Endothelial cell of umbilical vein (primary cell): ENCODE measurements at regions not wholly inside any gene's neighbourhood (a gene's known extent, or its start where the extent isn't known, plus 50 kb on each side); places are given as distances from the start of the nearest gene placed in this dataset.

Source experiments
- BruUV-seq: library from RNA; stranded (reverse); fragments of 400-500 nt; replicated peaks from 2 replicates; lab custom pipeline; 2021; lab: Mats Ljungman, UMichigan
- CTCF ChIA-PET: fragments of 300-600, 350-600 bp; sonication (Branson Sonifier 250); formaldehyde crosslinking; loops from one replicate; lab custom pipeline; 2021; ENCODE audit warnings: antibody characterized with exemption, inconsistent platforms; lab: Charles Lee
- POLR2A ChIA-PET: fragments of 300-600, 350-600 bp; sonication (Branson Sonifier 250); formaldehyde crosslinking; loops from one replicate; lab custom pipeline; 2021; ENCODE audit warnings: antibody characterized with exemption, inconsistent platforms; lab: Charles Lee
- DNase-seq: peaks from one replicate; pipeline ENCODE4 v3.0.0-alpha.2; 2011; ENCODE audit warnings: low read depth, low spot score
- FAIRE-seq: peaks from 2 replicates; lab custom pipeline; 2011; peaks lifted over from hg19 to GRCh38; lab: Jason Lieb, UNC
- H2AFZ ChIP-seq: 2 replicates; pipeline ENCODE4 v1.6.0; 2012; ENCODE audit warnings: low read depth, low read length, control low read depth, inconsistent platforms
- H3K27ac ChIP-seq: 2 replicates; pipeline ENCODE4 v1.5.1; 2011; ENCODE audit warnings: low read depth, mild to moderate bottlenecking, control low read depth, low read length, moderate library complexity; ENCODE audit not compliant: insufficient read depth
- H3K27me3 ChIP-seq, 2 experiments: 2 replicates each; pipeline versions ENCODE4 v1.6.0 to v1.6.1; 2011; ENCODE audit warnings: low read length in 2 of 2, mixed read lengths in 1 of 2; ENCODE audit not compliant: control insufficient read depth in 2 of 2, insufficient read depth in 2 of 2
- H3K36me3 ChIP-seq, 2 experiments: 2 replicates in 1 of 2; 3 replicates in 1 of 2; pipeline ENCODE4 v1.5.1; 2011; ENCODE audit warnings: low read length in 2 of 2, mild to moderate bottlenecking in 1 of 2, moderate library complexity in 1 of 2; ENCODE audit not compliant: control insufficient read depth in 2 of 2, insufficient read depth in 2 of 2; ENCODE audit errors: extremely low read depth in 1 of 2
- H3K4me1 ChIP-seq: 3 replicates; pipeline ENCODE4 v1.5.1; 2011; ENCODE audit warnings: mild to moderate bottlenecking, low read length; ENCODE audit not compliant: control insufficient read depth, insufficient read depth; ENCODE audit errors: extremely low read depth
- H3K4me2 ChIP-seq: 2 replicates; pipeline ENCODE4 v1.6.1; 2011; ENCODE audit warnings: low read length, control low read depth, mixed read lengths; ENCODE audit not compliant: insufficient read depth
- H3K4me3 ChIP-seq, 3 experiments: fragments of 200-600 bp in 1 of 3; sonication (generic), shearing (Covaris generic) in 1 of 3; replicated peaks in 1 of 3; 2 replicates each; pipeline ENCODE4 v1.5.1; 2011 to 2016; ENCODE audit warnings: control low read depth in 3 of 3, low read length in 3 of 3, mild to moderate bottlenecking in 2 of 3, inconsistent platforms in 1 of 3, low read depth in 1 of 3, moderate library complexity in 1 of 3; ENCODE audit not compliant: insufficient read depth in 1 of 3
- H3K79me2 ChIP-seq: 2 replicates; pipeline ENCODE4 v1.6.0; 2012; ENCODE audit warnings: low read length, inconsistent platforms; ENCODE audit not compliant: control insufficient read depth, insufficient read depth
- H3K9ac ChIP-seq: replicated peaks from 2 replicates; pipeline ENCODE3; 2011; ENCODE audit warnings: low read length, control low read depth; ENCODE audit not compliant: insufficient read depth; ENCODE audit errors: extremely low read depth
- H3K9me1 ChIP-seq: replicated peaks from 3 replicates; pipeline ENCODE4 v1.6.0; 2011; ENCODE audit warnings: mild to moderate bottlenecking, low read length; ENCODE audit not compliant: control insufficient read depth, insufficient read depth; ENCODE audit errors: extremely low read depth
- H3K9me3 ChIP-seq: replicated peaks from 2 replicates; pipeline ENCODE4 v1.5.1; 2012; ENCODE audit warnings: low read length, inconsistent platforms; ENCODE audit not compliant: control insufficient read depth, insufficient read depth
- H4K20me1 ChIP-seq: replicated peaks from 2 replicates; pipeline ENCODE3; 2011; ENCODE audit warnings: mild to moderate bottlenecking, low read length; ENCODE audit not compliant: control insufficient read depth, insufficient read depth; ENCODE audit errors: extremely low read depth
- CTCF ChIP-seq, 2 donors: IDR thresholded peaks; 1 replicate in 1 of 2; 2 replicates in 1 of 2; pipeline ENCODE4 v1.5.1; 2011; ENCODE audit warnings: low read length in 2 of 2, mild to moderate bottlenecking in 2 of 2, moderate library complexity in 2 of 2, control low read depth in 1 of 2, inconsistent platforms in 1 of 2, low read depth in 1 of 2; ENCODE audit not compliant: insufficient read depth in 1 of 2; ENCODE audit errors: extremely low read depth in 1 of 2
- EZH2 ChIP-seq: IDR thresholded peaks from 2 replicates; pipeline ENCODE4 v1.6.1; 2012; ENCODE audit warnings: borderline replicate concordance, low read depth, mild to moderate bottlenecking, moderate library complexity, low read length, inconsistent platforms; ENCODE audit not compliant: severe bottlenecking
- FOS ChIP-seq: IDR thresholded peaks from 2 replicates; pipeline ENCODE4 v1.6.1; 2011; ENCODE audit warnings: mild to moderate bottlenecking, low read length, moderate library complexity, borderline replicate concordance; ENCODE audit not compliant: insufficient read depth
- GATA2 ChIP-seq: IDR thresholded peaks from 2 replicates; pipeline ENCODE4 v1.7.0; 2011; ENCODE audit warnings: low read depth, mild to moderate bottlenecking, moderate library complexity, mixed read lengths, low read length; ENCODE audit not compliant: insufficient read length, insufficient read depth
- JUN ChIP-seq: IDR thresholded peaks from 2 replicates; pipeline ENCODE4 v1.6.1; 2011; ENCODE audit warnings: borderline replicate concordance, low read depth; ENCODE audit not compliant: insufficient read length, insufficient read depth
- MYC ChIP-seq: IDR thresholded peaks from one replicate; pipeline ENCODE4 v1.6.1; 2011; ENCODE audit warnings: mild to moderate bottlenecking, low read depth, low read length
- POLR2A ChIP-seq: IDR thresholded peaks from 2 replicates; pipeline ENCODE4 v1.6.1; 2012; ENCODE audit warnings: low read depth, mild to moderate bottlenecking, control low read depth, low read length
- POLR2AphosphoS5 ChIP-seq: IDR thresholded peaks from 2 replicates; pipeline ENCODE4 v1.6.1; 2012; ENCODE audit warnings: low read depth, mild to moderate bottlenecking, control low read depth, low read length, moderate library complexity; ENCODE audit not compliant: insufficient read depth
- dilution Hi-C: fragments of 300-500 bp; cut with MboI; formaldehyde crosslinking; loops from one replicate; pipeline ENCODE4 v1.15.0; 2019; ENCODE audit warnings: low sequenced_read_pairs; ENCODE audit not compliant: extremely low pct_ligation_motif_present
- intact Hi-C: fragments of 100-400 bp; cut with micrococcal nuclease; formaldehyde crosslinking; loops from one replicate; pipeline ENCODE4 v1.10.0; 2022
- TF ChIP-seq, protein P1 (sequence below): IDR thresholded peaks from 2 replicates; pipeline ENCODE4 v1.6.1; 2011; ENCODE audit not compliant: insufficient read depth, insufficient read length

- Histone ChIP-seq H3K9ac (no peak overlapping the region), H3K79me2 (no peaks in the 10 kb centered on the region), H3K27ac (no peak overlapping the region), H3K4me2 (no peak overlapping the region), H3K36me3 (no peaks in the 10 kb centered on the region), H3K27me3 (no peaks in the 10 kb centered on the region), H3K4me3 (no peak overlapping the region), H4K20me1 (no peaks in the 10 kb centered on the region), H3K4me1 (no peaks in the 10 kb centered on the region), H3K9me1 (no peaks in the 10 kb centered on the region), H2AFZ (no peak overlapping the region), H3K9me3 (no peaks in the 10 kb centered on the region)
- FAIRE-seq (no peak), DNase-seq (no peak)
- CTCF ChIA-PET, result no interaction called here
- POLR2A ChIA-PET, result no interaction called here
- TF ChIP-seq JUN (no peak), EZH2 (no peak), CTCF (IDR thresholded peaks at IDR 0.05; ENCODE audit: extremely low read depth in 1 of 2, insufficient read depth in 1 of 2, low read depth in 1 of 2, low read length in 2 of 2) (no peak)
- BruUV-seq, result no TSS peak
- intact Hi-C loops (no loop called here), dilution Hi-C loops (no loop called here)
These were observed 319.6 kb upstream of the DCN start for GRCh38 chr12:91502208-91502607.

- no peak overlapping the region for H3K4me3 ChIP-seq
- no peaks in the 10 kb centered on the region for H3K36me3 ChIP-seq
- FAIRE-seq (no peak), DNase-seq (peak; percentile 11)
- ChIA-PET POLR2A (no interaction called here), CTCF (interaction anchor here (0.8 to 2.2 kb wide), 5 partner anchors 10 to 82 kb away, joined by 3 to 4 read pairs (median 4); no protein-coding TSS in a partner anchor)
- TF ChIP-seq MYC, result no peak
- TF ChIP-seq, protein P1, sequence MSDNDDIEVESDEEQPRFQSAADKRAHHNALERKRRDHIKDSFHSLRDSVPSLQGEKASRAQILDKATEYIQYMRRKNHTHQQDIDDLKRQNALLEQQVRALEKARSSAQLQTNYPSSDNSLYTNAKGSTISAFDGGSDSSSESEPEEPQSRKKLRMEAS, result no peak
- TF ChIP-seq POLR2AphosphoS5, result no peak
- TF ChIP-seq JUN, result no peak
- TF ChIP-seq EZH2, result no peak
- no peak for TF ChIP-seq POLR2A
- TF ChIP-seq FOS, result no peak
- no peak for TF ChIP-seq GATA2
- TF ChIP-seq CTCF (IDR thresholded peaks at IDR 0.05; ENCODE audit: extremely low read depth in 1 of 2, insufficient read depth in 1 of 2, low read depth in 1 of 2, low read length in 2 of 2), result no peak
- no peak overlapping the region for H3K4me2 ChIP-seq
- no peaks in the 10 kb centered on the region for H3K27me3 ChIP-seq
- H3K79me2 ChIP-seq, result no peaks in the 10 kb centered on the region
- no TSS peak for BruUV-seq
- no peak overlapping the region for H3K9ac ChIP-seq
- H3K9me3 ChIP-seq, result no peaks in the 10 kb centered on the region
- intact Hi-C loops (no loop called here), dilution Hi-C loops (no loop called here)
- H3K4me1 ChIP-seq, result peaks cover 7% of the 10 kb centered on the region
- no peak overlapping the region for H2AFZ ChIP-seq
- no peak overlapping the region for H3K27ac ChIP-seq
- no peaks in the 10 kb centered on the region for H3K9me1 ChIP-seq
- no peaks in the 10 kb centered on the region for H4K20me1 ChIP-seq
These were observed 313.7 kb upstream of the DCN start for GRCh38 chr12:91496337-91496736.
